GM23338 (cell line): ENCODE measurements at regions not wholly inside any gene's neighbourhood (a gene's known extent, or its start where the extent isn't known, plus 50 kb on each side); places are given as distances from the start of the nearest gene placed in this dataset.

Source experiments
- ATAC-seq: fragments of 200-7000 bp; cut with Tn5 transposase; 3 replicates; pipeline ENCODE4 v1.9.1; 2020
- DNase-seq: peaks from one replicate; pipeline ENCODE4 v3.0.0-alpha.2; 2015; ENCODE audit warnings: low spot score
- H2AFZ ChIP-seq: fragments of 200-600 bp; sonication (generic); 2 replicates; pipeline ENCODE4 v1.8.0; 2016; ENCODE audit warnings: antibody characterized with exemption, mild to moderate bottlenecking, moderate library complexity
- H3F3A ChIP-seq: fragments of 200-600 bp; sonication (generic); replicated peaks from 2 replicates; pipeline ENCODE4 v1.8.0; 2017; ENCODE audit warnings: antibody characterized with exemption, mixed run types, low read depth
- H3K27ac ChIP-seq: fragments of 200-600 bp; sonication (generic); 2 replicates; pipeline ENCODE4 v1.6.1; 2016; ENCODE audit warnings: low read depth
- H3K27me3 ChIP-seq: fragments of 200-600 bp; sonication (generic); 2 replicates; pipeline ENCODE4 v1.8.0; 2016; ENCODE audit warnings: mild to moderate bottlenecking, mixed run types, moderate library complexity; ENCODE audit not compliant: insufficient read depth
- H3K36me3 ChIP-seq: fragments of 200-600 bp; sonication (generic); 2 replicates; pipeline ENCODE4 v1.8.0; 2016; ENCODE audit warnings: mild to moderate bottlenecking; ENCODE audit not compliant: insufficient read depth
- H3K4me1 ChIP-seq: fragments of 200-600 bp; sonication (generic); 2 replicates; pipeline ENCODE4 v1.8.0; 2016; ENCODE audit warnings: mild to moderate bottlenecking, moderate library complexity; ENCODE audit not compliant: insufficient read depth
- H3K4me2 ChIP-seq: fragments of 200-600 bp; sonication (generic); 2 replicates; pipeline ENCODE4 v1.7.1; 2017; ENCODE audit warnings: mixed run types
- H3K4me3 ChIP-seq: fragments of 200-600 bp; sonication (generic); 2 replicates; pipeline ENCODE4 v1.6.1; 2016; ENCODE audit warnings: mixed run types
- H3K79me2 ChIP-seq: fragments of 200-600 bp; sonication (generic); replicated peaks from 2 replicates; pipeline ENCODE4 v1.8.0; 2017; ENCODE audit warnings: mild to moderate bottlenecking; ENCODE audit not compliant: insufficient read depth
- H3K9me2 ChIP-seq: fragments of 200-600 bp; sonication (generic); 2 replicates; pipeline ENCODE4 v1.8.0; 2017; ENCODE audit not compliant: insufficient read depth
- H4K20me1 ChIP-seq: fragments of 200-600 bp; sonication (generic); replicated peaks from 2 replicates; pipeline ENCODE4 v1.8.0; 2017; ENCODE audit warnings: mild to moderate bottlenecking; ENCODE audit not compliant: insufficient read depth
- H3K27ac Mint-ChIP-seq: 2 replicates; pipeline ENCODE4 v1.8.0; 2020; ENCODE audit warnings: inconsistent platforms, mild to moderate bottlenecking, moderate library complexity, mixed read lengths
- H3K27me3 Mint-ChIP-seq: 3 replicates; pipeline ENCODE4 v1.8.0; 2022; ENCODE audit warnings: low read depth, mild to moderate bottlenecking, moderate library complexity, mixed read lengths, inconsistent platforms; ENCODE audit not compliant: insufficient read depth, poor library complexity
- H3K36me3 Mint-ChIP-seq: 3 replicates; pipeline ENCODE4 v1.8.0; 2021; ENCODE audit warnings: low read depth, mild to moderate bottlenecking, inconsistent platforms, moderate library complexity, mixed read lengths
- H3K4me1 Mint-ChIP-seq: 3 replicates; pipeline ENCODE4 v1.8.0; 2020; ENCODE audit warnings: mild to moderate bottlenecking, inconsistent platforms, mixed read lengths
- H3K4me3 Mint-ChIP-seq: 3 replicates; pipeline ENCODE4 v1.8.0; 2021; ENCODE audit warnings: moderate library complexity, mild to moderate bottlenecking, inconsistent platforms, mixed read lengths
- H3K9me3 Mint-ChIP-seq: 3 replicates; pipeline ENCODE4 v1.8.0; 2020; ENCODE audit warnings: moderate library complexity, mild to moderate bottlenecking, inconsistent platforms, mixed read lengths
- CREB1 ChIP-seq: fragments of 250-450 bp; sonication (Bioruptor Pico); IDR thresholded peaks from 2 replicates; pipeline ENCODE4 v1.5.0; 2020; ENCODE audit warnings: low read depth, mild to moderate bottlenecking, moderate library complexity
- EZH2phosphoT487 ChIP-seq: fragments of 200-600 bp; sonication (generic); IDR thresholded peaks from one replicate; pipeline ENCODE4 v1.8.1; 2018; ENCODE audit warnings: antibody characterized with exemption; ENCODE audit not compliant: unreplicated experiment
- JUNB ChIP-seq: IDR thresholded peaks from one replicate; pipeline ENCODE4 v1.6.1; 2016; ENCODE audit warnings: antibody characterized with exemption; ENCODE audit not compliant: unreplicated experiment
- STAT1 ChIP-seq: IDR thresholded peaks from one replicate; pipeline ENCODE4 v1.6.1; 2016; ENCODE audit warnings: antibody characterized with exemption; ENCODE audit not compliant: unreplicated experiment
- ZNF114 ChIP-seq: fragments of 250-450 bp; sonication (Bioruptor Pico); IDR thresholded peaks from 2 replicates; pipeline ENCODE4 v1.5.0; 2020; ENCODE audit warnings: mild to moderate bottlenecking, moderate library complexity
- ZNF331 ChIP-seq: fragments of 250-450 bp; sonication (Bioruptor Pico); IDR thresholded peaks from 2 replicates; pipeline ENCODE4 v1.5.0; 2020; ENCODE audit warnings: low read depth, mild to moderate bottlenecking, moderate library complexity
- TF ChIP-seq, protein P1 (sequence below): fragments of 250-450 bp; sonication (Bioruptor Pico); IDR thresholded peaks from 2 replicates; pipeline ENCODE4 v1.5.0; 2020; ENCODE audit warnings: mild to moderate bottlenecking, moderate library complexity

DNA sequence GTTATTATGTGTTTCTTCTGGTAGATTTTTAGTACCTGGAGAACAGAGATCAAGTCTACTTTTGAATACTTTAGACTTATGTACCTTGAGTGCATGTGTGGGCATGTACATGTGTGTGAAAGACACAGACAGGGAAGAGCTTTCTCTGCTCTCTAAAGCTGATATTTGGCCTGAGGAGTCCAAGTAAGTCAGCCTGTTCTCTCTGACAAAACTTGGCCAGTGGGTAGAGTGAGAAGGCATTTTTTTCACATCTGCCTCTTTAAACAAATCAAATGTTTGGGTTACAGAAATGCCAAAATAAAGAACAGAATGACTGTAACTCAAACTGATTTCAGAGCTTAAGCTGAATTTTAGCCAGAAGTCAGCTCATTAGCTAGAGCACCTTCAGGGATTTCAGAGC lies 309.7 kb upstream of the DYNLRB2 start (continued):
- TF ChIP-seq ZNF114 (CRISPR knock-in tag): no peak
- TF ChIP-seq JUNB: no peak
- TF ChIP-seq STAT1: no peak
- TF ChIP-seq, protein P1, sequence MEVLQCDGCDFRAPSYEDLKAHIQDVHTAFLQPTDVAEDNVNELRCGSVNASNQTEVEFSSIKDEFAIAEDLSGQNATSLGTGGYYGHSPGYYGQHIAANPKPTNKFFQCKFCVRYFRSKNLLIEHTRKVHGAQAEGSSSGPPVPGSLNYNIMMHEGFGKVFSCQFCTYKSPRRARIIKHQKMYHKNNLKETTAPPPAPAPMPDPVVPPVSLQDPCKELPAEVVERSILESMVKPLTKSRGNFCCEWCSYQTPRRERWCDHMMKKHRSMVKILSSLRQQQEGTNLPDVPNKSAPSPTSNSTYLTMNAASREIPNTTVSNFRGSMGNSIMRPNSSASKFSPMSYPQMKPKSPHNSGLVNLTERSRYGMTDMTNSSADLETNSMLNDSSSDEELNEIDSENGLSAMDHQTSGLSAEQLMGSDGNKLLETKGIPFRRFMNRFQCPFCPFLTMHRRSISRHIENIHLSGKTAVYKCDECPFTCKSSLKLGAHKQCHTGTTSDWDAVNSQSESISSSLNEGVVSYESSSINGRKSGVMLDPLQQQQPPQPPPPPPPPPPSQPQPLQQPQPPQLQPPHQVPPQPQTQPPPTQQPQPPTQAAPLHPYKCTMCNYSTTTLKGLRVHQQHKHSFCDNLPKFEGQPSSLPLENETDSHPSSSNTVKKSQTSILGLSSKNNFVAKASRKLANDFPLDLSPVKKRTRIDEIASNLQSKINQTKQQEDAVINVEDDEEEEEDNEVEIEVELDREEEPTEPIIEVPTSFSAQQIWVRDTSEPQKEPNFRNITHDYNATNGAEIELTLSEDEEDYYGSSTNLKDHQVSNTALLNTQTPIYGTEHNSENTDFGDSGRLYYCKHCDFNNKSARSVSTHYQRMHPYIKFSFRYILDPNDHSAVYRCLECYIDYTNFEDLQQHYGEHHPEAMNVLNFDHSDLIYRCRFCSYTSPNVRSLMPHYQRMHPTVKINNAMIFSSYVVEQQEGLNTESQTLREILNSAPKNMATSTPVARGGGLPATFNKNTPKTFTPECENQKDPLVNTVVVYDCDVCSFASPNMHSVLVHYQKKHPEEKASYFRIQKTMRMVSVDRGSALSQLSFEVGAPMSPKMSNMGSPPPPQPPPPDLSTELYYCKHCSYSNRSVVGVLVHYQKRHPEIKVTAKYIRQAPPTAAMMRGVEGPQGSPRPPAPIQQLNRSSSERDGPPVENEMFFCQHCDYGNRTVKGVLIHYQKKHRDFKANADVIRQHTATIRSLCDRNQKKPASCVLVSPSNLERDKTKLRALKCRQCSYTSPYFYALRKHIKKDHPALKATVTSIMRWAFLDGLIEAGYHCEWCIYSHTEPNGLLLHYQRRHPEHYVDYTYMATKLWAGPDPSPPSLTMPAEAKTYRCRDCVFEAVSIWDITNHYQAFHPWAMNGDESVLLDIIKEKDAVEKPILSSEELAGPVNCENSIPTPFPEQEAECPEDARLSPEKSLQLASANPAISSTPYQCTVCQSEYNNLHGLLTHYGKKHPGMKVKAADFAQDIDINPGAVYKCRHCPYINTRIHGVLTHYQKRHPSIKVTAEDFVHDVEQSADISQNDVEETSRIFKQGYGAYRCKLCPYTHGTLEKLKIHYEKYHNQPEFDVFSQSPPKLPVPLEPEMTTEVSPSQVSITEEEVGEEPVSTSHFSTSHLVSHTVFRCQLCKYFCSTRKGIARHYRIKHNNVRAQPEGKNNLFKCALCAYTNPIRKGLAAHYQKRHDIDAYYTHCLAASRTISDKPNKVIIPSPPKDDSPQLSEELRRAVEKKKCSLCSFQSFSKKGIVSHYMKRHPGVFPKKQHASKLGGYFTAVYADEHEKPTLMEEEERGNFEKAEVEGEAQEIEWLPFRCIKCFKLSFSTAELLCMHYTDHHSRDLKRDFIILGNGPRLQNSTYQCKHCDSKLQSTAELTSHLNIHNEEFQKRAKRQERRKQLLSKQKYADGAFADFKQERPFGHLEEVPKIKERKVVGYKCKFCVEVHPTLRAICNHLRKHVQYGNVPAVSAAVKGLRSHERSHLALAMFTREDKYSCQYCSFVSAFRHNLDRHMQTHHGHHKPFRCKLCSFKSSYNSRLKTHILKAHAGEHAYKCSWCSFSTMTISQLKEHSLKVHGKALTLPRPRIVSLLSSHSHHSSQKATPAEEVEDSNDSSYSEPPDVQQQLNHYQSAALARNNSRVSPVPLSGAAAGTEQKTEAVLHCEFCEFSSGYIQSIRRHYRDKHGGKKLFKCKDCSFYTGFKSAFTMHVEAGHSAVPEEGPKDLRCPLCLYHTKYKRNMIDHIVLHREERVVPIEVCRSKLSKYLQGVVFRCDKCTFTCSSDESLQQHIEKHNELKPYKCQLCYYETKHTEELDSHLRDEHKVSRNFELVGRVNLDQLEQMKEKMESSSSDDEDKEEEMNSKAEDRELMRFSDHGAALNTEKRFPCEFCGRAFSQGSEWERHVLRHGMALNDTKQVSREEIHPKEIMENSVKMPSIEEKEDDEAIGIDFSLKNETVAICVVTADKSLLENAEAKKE: no peak
- TF ChIP-seq ZNF331 (CRISPR knock-in tag): no peak

DNA sequence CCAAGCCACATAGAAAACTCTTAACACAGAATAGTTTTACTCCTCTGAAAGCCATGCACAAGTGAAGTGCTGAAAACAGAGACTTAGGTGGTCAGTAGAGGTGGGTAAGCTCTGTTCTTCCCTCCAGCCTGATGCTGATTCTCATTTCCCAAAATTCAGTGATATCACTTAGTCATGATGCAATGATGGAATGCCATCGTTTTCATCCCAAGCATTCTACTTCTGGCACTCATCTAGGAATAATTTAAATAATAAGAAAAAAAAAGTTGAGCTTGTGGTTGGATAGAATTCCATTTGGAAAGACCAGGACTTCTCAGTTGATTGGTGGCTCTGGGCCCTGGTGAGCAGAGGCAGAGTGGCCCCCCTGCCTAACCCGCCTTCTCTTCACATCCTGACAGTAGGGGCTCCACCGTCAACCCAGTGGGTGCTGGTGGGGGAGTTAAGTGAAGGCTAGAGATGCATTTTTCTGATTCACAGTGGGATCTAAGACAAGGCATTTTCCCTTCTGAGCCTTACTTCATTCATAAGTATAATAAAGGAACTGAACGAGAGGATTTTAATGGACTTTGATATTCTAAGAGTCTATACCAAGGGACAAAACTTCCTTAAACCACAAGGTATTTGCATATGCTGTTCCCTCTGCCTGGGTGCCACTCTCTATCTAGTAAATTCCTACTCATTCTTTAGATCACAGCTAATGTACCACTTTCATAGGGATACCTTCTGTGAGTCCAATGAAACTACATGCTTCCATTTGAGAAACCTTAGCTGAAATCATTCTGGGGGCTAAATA lies 310.3 kb upstream of the DYNLRB2 start:
- Mint-ChIP-seq H3K4me1 (no peaks in the 10 kb centered on the region), H3K4me3 (no peak overlapping the region), H3K36me3 (peaks cover 3% of the 10 kb centered on the region; the same call in 1 of the 3 replicates), H3K9me3 (peaks cover 14% of the 10 kb centered on the region), H3K27ac (no peak overlapping the region), H3K27me3 (peaks cover 2% of the 10 kb centered on the region)
- Histone ChIP-seq H3F3A (no peaks in the 10 kb centered on the region), H4K20me1 (no peaks in the 10 kb centered on the region), H3K4me1 (no peaks in the 10 kb centered on the region), H3K4me3 (no peak overlapping the region), H3K36me3 (no peaks in the 10 kb centered on the region), H2AFZ (no peak overlapping the region), H3K79me2 (no peaks in the 10 kb centered on the region), H3K4me2 (no peak overlapping the region), H3K9me2 (peaks cover 9% of the 10 kb centered on the region), H3K27ac (no peak overlapping the region), H3K27me3 (no peaks in the 10 kb centered on the region)
- no peak for ATAC-seq
- DNase-seq: no peak
- TF ChIP-seq EZH2phosphoT487 (no peak), CREB1 (CRISPR knock-in tag) (no peak), JUNB (no peak)
- TF ChIP-seq, protein P1: no peak
